HG03196 (cell line): ENCODE measurements at regions not wholly inside any gene's neighbourhood (a gene's known extent, or its start where the extent isn't known, plus 50 kb on each side); places are given as distances from the start of the nearest gene placed in this dataset.
"Not testable (repeated sequence)": the region's sequence is repeated elsewhere in the genome, so short reads cannot be mapped to it uniquely, and the experiment has no call there.

ENCODE experiments used
- ATAC-seq: cut with Tn5 transposase; IDR thresholded peaks from one replicate; pipeline ENCODE4 v1.9.1; 2021; ENCODE audit not compliant: unreplicated experiment

- no peak for ATAC-seq
Measured at GRCh38 chr11:29261831-29262230, 755.0 kb downstream of the KCNA4 start.

GRCh38 chr11:29260939-29261705 is 755.7 kb downstream of the KCNA4 start:
- no peak for ATAC-seq

GRCh38 chr11:29258411-29258810 is 758.4 kb downstream of the KCNA4 start:
- no peak for ATAC-seq

GRCh38 chr11:29256580-29256979 is 760.2 kb downstream of the KCNA4 start:
- no peak for ATAC-seq

GRCh38 chr11:29255401-29255800 is 761.4 kb downstream of the KCNA4 start:
- no peak for ATAC-seq

- no peak for ATAC-seq
Measured at GRCh38 chr11:29251738-29252137, 765.1 kb downstream of the KCNA4 start.

- ATAC-seq = no peak
Measured at GRCh38 chr11:29249713-29250112, 767.1 kb downstream of the KCNA4 start.

- no peak for ATAC-seq
Measured at GRCh38 chr11:29244355-29244754, 772.5 kb downstream of the KCNA4 start.

- no peak for ATAC-seq
Measured at GRCh38 chr11:29243616-29244015, 773.2 kb downstream of the KCNA4 start.

GRCh38 chr11:29231991-29232390 is 784.8 kb downstream of the KCNA4 start:
- no peak for ATAC-seq

- ATAC-seq = no peak
Measured at GRCh38 chr11:29231586-29231985, 785.2 kb downstream of the KCNA4 start.

- no peak for ATAC-seq
Measured at GRCh38 chr11:29227811-29228210, 789.0 kb downstream of the KCNA4 start.

GRCh38 chr11:29224739-29225384 is 792.0 kb downstream of the KCNA4 start:
- ATAC-seq = no peak

GRCh38 chr11:29219531-29219930 is 797.3 kb downstream of the KCNA4 start:
- not testable (repeated sequence) for ATAC-seq

- no peak for ATAC-seq
Measured at GRCh38 chr11:29217901-29218300, 798.9 kb downstream of the KCNA4 start.

GRCh38 chr11:29214833-29215232 is 802.0 kb downstream of the KCNA4 start:
- ATAC-seq = no peak

GRCh38 chr11:29211202-29211601 is 805.6 kb downstream of the KCNA4 start:
- ATAC-seq = no peak

- no peak for ATAC-seq
Measured at GRCh38 chr11:29210426-29210825, 806.4 kb downstream of the KCNA4 start.

- ATAC-seq = no peak
Measured at GRCh38 chr11:29208117-29208516, 808.7 kb downstream of the KCNA4 start.

- no peak for ATAC-seq
Measured at GRCh38 chr11:29200791-29201562, 815.9 kb downstream of the KCNA4 start.

GRCh38 chr11:29190313-29190712 is 826.5 kb downstream of the KCNA4 start:
- ATAC-seq = no peak

- no peak for ATAC-seq
Measured at GRCh38 chr11:29187215-29187614, 829.6 kb downstream of the KCNA4 start.
